ENCODE measurements at regions not wholly inside any gene's neighbourhood (a gene's known extent, or its start where the extent isn't known, plus 50 kb on each side); places are given as distances from the start of the nearest gene placed in this dataset.

GRCh38 chr14:71613168-71613567, 319.1 kb upstream of the RGS6 start:
- intact Hi-C loops (cut with DNase I; ENCODE audit: low total_unique reads): no loop called here
- TF ChIP-seq, protein P1, sequence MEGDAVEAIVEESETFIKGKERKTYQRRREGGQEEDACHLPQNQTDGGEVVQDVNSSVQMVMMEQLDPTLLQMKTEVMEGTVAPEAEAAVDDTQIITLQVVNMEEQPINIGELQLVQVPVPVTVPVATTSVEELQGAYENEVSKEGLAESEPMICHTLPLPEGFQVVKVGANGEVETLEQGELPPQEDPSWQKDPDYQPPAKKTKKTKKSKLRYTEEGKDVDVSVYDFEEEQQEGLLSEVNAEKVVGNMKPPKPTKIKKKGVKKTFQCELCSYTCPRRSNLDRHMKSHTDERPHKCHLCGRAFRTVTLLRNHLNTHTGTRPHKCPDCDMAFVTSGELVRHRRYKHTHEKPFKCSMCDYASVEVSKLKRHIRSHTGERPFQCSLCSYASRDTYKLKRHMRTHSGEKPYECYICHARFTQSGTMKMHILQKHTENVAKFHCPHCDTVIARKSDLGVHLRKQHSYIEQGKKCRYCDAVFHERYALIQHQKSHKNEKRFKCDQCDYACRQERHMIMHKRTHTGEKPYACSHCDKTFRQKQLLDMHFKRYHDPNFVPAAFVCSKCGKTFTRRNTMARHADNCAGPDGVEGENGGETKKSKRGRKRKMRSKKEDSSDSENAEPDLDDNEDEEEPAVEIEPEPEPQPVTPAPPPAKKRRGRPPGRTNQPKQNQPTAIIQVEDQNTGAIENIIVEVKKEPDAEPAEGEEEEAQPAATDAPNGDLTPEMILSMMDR (IDR thresholded peaks at IDR 0.05): no peak
- no peak for DNase-seq
- H3K27ac ChIP-seq: no peak overlapping the region
- no peaks in the 10 kb centered on the region for H3K27me3 ChIP-seq
- no peak overlapping the region for H3K4me3 ChIP-seq
- peaks cover 0 to 8% (median 0%) of the 10 kb centered on the region in 4 donors for H3K4me1 ChIP-seq
- H3K36me3 ChIP-seq: no peaks in the 10 kb centered on the region
- no peaks in the 10 kb centered on the region for H3K9me3 ChIP-seq

DNA sequence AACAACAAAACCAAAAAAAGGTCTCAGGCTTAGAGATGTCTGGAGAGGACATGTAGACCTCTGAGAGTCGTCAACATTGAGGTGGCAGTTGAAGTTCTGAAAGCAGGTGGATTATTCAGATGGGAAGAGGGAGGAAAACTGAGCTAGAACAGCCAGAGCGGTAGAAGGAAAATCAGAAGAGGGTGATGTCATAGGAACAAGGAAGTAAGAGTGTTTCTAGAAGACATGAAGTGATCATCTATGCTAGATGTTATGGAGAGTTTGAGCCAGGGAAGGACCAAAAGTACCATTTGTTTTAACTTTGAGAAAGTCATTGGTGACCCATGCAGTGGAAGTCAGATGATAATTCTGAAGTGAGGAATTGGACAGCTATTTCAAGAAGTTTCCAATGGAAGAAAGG, 316.2 kb upstream of the RGS6 start:
- Histone ChIP-seq H3K27me3 (no peaks in the 10 kb centered on the region), H3K9me3 (no peaks in the 10 kb centered on the region), H3K36me3 (peaks cover 0 to 12% (median 9%) of the 10 kb centered on the region in 3 donors), H3K4me3 (no peak overlapping the region), H3K4me1 (peaks cover 0 to under 1% (median 0%) of the 10 kb centered on the region in 4 donors), H3K27ac (no peak overlapping the region)
- intact Hi-C loops (cut with DNase I; ENCODE audit: low total_unique reads): no loop called here
- DNase-seq: no peak
- TF ChIP-seq, protein P1 (IDR thresholded peaks at IDR 0.05): no peak

- no peak for DNase-seq
- Histone ChIP-seq H3K36me3 (peaks cover 0 to 12% (median 9%) of the 10 kb centered on the region in 3 donors), H3K4me3 (no peak overlapping the region), H3K9me3 (no peaks in the 10 kb centered on the region), H3K27me3 (no peaks in the 10 kb centered on the region), H3K4me1 (no peaks in the 10 kb centered on the region), H3K27ac (no peak overlapping the region)
- TF ChIP-seq, protein P1 (IDR thresholded peaks at IDR 0.05): no peak
- intact Hi-C loops (cut with DNase I; ENCODE audit: low total_unique reads): no loop called here
Observed at GRCh38 chr14:71618047-71618446, 314.2 kb upstream of the RGS6 start.

GRCh38 chr14:71618716-71619115, 313.5 kb upstream of the RGS6 start:
- no peaks in the 10 kb centered on the region for H3K4me1 ChIP-seq
- H3K36me3 ChIP-seq: peaks cover under 1 to 12% (median 9%) of the 10 kb centered on the region in 3 donors
- intact Hi-C loops (cut with DNase I; ENCODE audit: low total_unique reads): no loop called here
- no peaks in the 10 kb centered on the region for H3K9me3 ChIP-seq
- no peak overlapping the region for H3K4me3 ChIP-seq
- TF ChIP-seq, protein P1 (IDR thresholded peaks at IDR 0.05): no peak
- H3K27me3 ChIP-seq: no peaks in the 10 kb centered on the region
- no peak overlapping the region for H3K27ac ChIP-seq
- DNase-seq: no peak

GRCh38 chr14:71619472-71619871, 312.8 kb upstream of the RGS6 start:
- H3K4me1 ChIP-seq: no peaks in the 10 kb centered on the region
- TF ChIP-seq, protein P1 (IDR thresholded peaks at IDR 0.05): no peak
- H3K27me3 ChIP-seq: no peaks in the 10 kb centered on the region
- intact Hi-C loops (cut with DNase I; ENCODE audit: low total_unique reads): no loop called here
- DNase-seq: no peak
- no peak overlapping the region for H3K4me3 ChIP-seq
- peaks cover 8 to 18% (median 9%) of the 10 kb centered on the region in 3 donors for H3K36me3 ChIP-seq
- no peaks in the 10 kb centered on the region for H3K9me3 ChIP-seq
- H3K27ac ChIP-seq: no peak overlapping the region

DNA sequence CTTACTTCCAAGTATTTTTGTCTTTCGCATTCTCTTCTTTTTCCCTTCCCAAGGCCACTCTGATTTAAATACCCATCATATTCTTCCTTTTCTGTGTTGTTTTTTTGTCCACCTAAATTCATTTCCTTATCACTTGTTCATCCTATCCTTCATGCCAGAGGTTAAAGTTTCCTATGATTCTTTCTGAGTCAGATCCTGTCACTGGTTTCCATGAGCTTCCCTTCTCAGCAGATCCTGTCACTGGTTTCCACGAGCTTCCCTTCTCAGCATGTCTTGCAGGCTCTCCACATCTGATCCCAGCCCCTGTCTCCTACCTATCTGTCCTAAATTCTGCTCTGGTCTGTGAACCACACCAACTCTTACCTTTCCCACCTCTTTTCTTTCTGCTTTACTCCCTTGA, 311.8 kb upstream of the RGS6 start:
- TF ChIP-seq, protein P1 (IDR thresholded peaks at IDR 0.05): no peak
- Histone ChIP-seq H3K4me1 (no peaks in the 10 kb centered on the region), H3K27me3 (no peaks in the 10 kb centered on the region), H3K4me3 (no peak overlapping the region), H3K27ac (no peak overlapping the region), H3K36me3 (peaks cover 9 to 18% (median 11%) of the 10 kb centered on the region in 3 donors), H3K9me3 (no peaks in the 10 kb centered on the region)
- intact Hi-C loops (cut with DNase I; ENCODE audit: low total_unique reads): no loop called here
- no peak for DNase-seq

All from tibial artery (tissue), 4 donors.